ENCODE measurements at regions not wholly inside any gene's neighbourhood (a gene's known extent, or its start where the extent isn't known, plus 50 kb on each side); places are given as distances from the start of the nearest gene placed in this dataset.
"Not testable (repeated sequence)": the region's sequence is repeated elsewhere in the genome, so short reads cannot be mapped to it uniquely, and the experiment has no call there.

GRCh38 chr1:56255516-56256152 lies 323.7 kb downstream of the PLPP3 start:
- H3K4me3 ChIP-seq = no peak overlapping the region
- DNase-seq (ENCODE audit: low spot score in 2 of 2) = peak; percentile 84 to 86
- no peaks in the 10 kb centered on the region for H3K27me3 ChIP-seq
- H3K4me1 ChIP-seq = peaks cover 18% of the 10 kb centered on the region
- whole genome bisulfite sequencing = 49% methylated on average over 5 of the region's 5 CpGs
- TF ChIP-seq POLR2AphosphoS5 (IDR thresholded peaks at IDR 0.05) = peak in 2 of 3 donors; percentile 86 to 94
- no peak for TF ChIP-seq POLR2A (IDR thresholded peaks at IDR 0.05)
- peak overlapping the region; percentile 47 for H3K27ac ChIP-seq
- no peaks in the 10 kb centered on the region for H3K36me3 ChIP-seq
- no peaks in the 10 kb centered on the region for H3K9me3 ChIP-seq

DNA sequence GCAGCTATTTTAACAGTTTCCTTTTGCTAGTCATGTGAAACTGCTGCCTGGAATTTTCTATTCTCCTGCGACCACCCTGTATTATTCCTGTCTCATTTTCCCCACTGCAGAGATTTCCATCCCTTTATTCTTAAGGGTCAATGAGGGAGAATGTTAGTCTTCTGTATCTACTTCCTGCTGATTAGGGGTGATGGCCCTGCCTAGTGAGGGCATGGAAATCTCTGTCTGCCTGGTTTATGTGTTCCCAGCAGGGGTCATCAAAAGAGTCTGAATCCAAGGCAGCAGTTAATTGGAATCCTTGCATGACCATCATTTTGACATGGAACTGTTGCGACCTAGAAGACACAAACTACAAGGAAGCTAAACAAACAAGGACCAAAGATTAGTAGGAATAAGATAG lies 325.2 kb downstream of the PLPP3 start:
- no peaks in the 10 kb centered on the region for H3K9me3 ChIP-seq
- 82% methylated on average over 2 of the region's 2 CpGs for WGBS
- H3K27ac ChIP-seq = no peak overlapping the region
- H3K36me3 ChIP-seq = no peaks in the 10 kb centered on the region
- H3K4me3 ChIP-seq = no peak overlapping the region
- no peaks in the 10 kb centered on the region for H3K27me3 ChIP-seq
- TF ChIP-seq, protein P1, sequence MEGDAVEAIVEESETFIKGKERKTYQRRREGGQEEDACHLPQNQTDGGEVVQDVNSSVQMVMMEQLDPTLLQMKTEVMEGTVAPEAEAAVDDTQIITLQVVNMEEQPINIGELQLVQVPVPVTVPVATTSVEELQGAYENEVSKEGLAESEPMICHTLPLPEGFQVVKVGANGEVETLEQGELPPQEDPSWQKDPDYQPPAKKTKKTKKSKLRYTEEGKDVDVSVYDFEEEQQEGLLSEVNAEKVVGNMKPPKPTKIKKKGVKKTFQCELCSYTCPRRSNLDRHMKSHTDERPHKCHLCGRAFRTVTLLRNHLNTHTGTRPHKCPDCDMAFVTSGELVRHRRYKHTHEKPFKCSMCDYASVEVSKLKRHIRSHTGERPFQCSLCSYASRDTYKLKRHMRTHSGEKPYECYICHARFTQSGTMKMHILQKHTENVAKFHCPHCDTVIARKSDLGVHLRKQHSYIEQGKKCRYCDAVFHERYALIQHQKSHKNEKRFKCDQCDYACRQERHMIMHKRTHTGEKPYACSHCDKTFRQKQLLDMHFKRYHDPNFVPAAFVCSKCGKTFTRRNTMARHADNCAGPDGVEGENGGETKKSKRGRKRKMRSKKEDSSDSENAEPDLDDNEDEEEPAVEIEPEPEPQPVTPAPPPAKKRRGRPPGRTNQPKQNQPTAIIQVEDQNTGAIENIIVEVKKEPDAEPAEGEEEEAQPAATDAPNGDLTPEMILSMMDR (IDR thresholded peaks at IDR 0.05) = no peak
- TF ChIP-seq POLR2A (IDR thresholded peaks at IDR 0.05) (no peak), EP300 (IDR thresholded peaks at IDR 0.05) (no peak), POLR2AphosphoS5 (IDR thresholded peaks at IDR 0.05) (no peak)
- H3K4me1 ChIP-seq = peaks cover 18% of the 10 kb centered on the region
- no peak for DNase-seq (ENCODE audit: low spot score in 2 of 2)

DNA sequence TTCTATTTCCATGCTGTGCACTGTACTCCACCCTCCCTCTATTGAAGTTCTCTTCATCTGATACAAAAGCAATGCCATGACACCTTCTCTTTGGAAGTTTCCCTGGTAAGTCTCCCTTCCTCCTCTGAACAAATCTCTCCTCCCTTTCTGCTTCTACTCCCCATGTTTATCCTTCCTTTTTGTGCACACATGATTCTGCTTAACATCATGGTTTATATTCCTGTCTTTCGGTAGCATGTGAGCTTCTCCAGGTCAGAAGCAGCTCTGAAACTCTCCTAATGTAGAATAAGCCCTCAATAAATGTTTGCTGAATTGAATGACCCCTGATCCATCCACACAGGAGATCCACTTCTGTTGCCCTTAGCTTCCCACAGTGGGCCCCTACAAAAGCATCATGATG lies 328.6 kb downstream of the PLPP3 start:
- Histone ChIP-seq H3K36me3 (no peaks in the 10 kb centered on the region), H3K27ac (no peak overlapping the region), H3K27me3 (no peaks in the 10 kb centered on the region), H3K9me3 (no peaks in the 10 kb centered on the region), H3K4me1 (peaks cover 2% of the 10 kb centered on the region), H3K4me3 (no peak overlapping the region)
- DNase-seq (ENCODE audit: low spot score in 2 of 2) = no peak
- TF ChIP-seq POLR2A (IDR thresholded peaks at IDR 0.05) = no peak
- TF ChIP-seq, protein P1 (IDR thresholded peaks at IDR 0.05) = no peak
- TF ChIP-seq POLR2AphosphoS5 (IDR thresholded peaks at IDR 0.05) = no peak
- no peak for TF ChIP-seq EP300 (IDR thresholded peaks at IDR 0.05)
- 97% methylated on average over 1 of the region's 1 CpG for WGBS

- TF ChIP-seq EP300 (IDR thresholded peaks at IDR 0.05) (no peak), POLR2AphosphoS5 (IDR thresholded peaks at IDR 0.05) (no peak), POLR2A (IDR thresholded peaks at IDR 0.05) (no peak)
- TF ChIP-seq, protein P1 (IDR thresholded peaks at IDR 0.05) = no peak
- no peaks in the 10 kb centered on the region for H3K4me1 ChIP-seq
These were observed 330.1 kb downstream of the PLPP3 start for GRCh38 chr1:56249234-56249633.

DNA sequence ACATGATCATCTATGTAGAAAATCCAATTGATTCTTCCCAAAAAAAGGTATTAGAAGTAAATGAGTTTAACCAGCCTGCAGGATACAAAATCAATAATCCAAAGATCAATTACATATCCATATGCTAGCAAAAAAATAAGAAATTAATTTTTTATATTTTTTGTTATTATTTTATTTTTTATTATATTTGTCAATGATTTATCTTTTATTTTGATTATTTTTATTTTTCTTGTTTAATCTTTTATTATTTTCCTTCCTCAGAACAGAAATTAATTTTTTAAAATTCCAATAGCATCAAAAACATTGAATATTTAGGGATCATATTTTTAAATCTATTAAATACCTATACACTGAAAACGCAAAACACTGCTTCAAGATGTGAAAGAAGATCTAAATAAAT lies 331.2 kb downstream of the PLPP3 start:
- no peak overlapping the region for H3K27ac ChIP-seq
- H3K36me3 ChIP-seq = no peaks in the 10 kb centered on the region
- TF ChIP-seq POLR2A (IDR thresholded peaks at IDR 0.05) (no peak), EP300 (IDR thresholded peaks at IDR 0.05) (no peak), POLR2AphosphoS5 (IDR thresholded peaks at IDR 0.05) (no peak)
- TF ChIP-seq, protein P1 (IDR thresholded peaks at IDR 0.05) = no peak
- no peaks in the 10 kb centered on the region for H3K9me3 ChIP-seq
- no peaks in the 10 kb centered on the region for H3K27me3 ChIP-seq
- no peaks in the 10 kb centered on the region for H3K4me1 ChIP-seq
- 98% methylated on average over 1 of the region's 1 CpG for WGBS
- no peak overlapping the region for H3K4me3 ChIP-seq
- no peak for DNase-seq (ENCODE audit: low spot score in 2 of 2)

More at GRCh38 chr1:56249234-56249633, 330.1 kb downstream of the PLPP3 start:
- 63% methylated on average over 2 of the region's 2 CpGs for WGBS
- H3K9me3 ChIP-seq = no peaks in the 10 kb centered on the region
- no peak overlapping the region for H3K4me3 ChIP-seq
- H3K27me3 ChIP-seq = no peaks in the 10 kb centered on the region
- DNase-seq (ENCODE audit: low spot score in 2 of 2) = no peak
- H3K27ac ChIP-seq = no peak overlapping the region
- H3K36me3 ChIP-seq = no peaks in the 10 kb centered on the region

DNA sequence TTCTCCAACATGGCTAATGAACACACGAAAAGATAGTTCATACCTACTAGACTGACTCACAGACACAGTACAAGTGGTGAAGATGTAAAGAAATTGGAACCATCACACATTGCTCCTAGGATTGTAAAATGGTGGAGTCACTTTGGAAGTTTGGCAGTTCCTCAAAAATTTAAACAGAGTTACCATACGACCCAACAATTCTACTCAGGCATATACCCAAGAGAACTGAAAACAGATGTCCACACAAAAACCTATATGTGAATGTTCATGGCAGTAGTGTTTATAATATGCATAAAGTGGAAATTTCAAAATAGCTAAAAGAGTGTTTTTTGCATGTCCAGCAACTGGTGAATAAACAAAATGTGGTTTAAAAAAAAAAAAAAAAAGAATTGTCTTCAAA lies 332.6 kb downstream of the PLPP3 start:
- H3K27me3 ChIP-seq; H3K36me3 ChIP-seq; H3K9me3 ChIP-seq; H3K27ac ChIP-seq; H3K4me3 ChIP-seq; DNase-seq (ENCODE audit: low spot score in 2 of 2); H3K4me1 ChIP-seq: not testable (repeated sequence)
- 86% methylated on average over 2 of the region's 2 CpGs for WGBS

Measured in suprapubic skin (tissue), 4 donors.